Body of pancreas (tissue), 4 donors: ENCODE measurements at regions not wholly inside any gene's neighbourhood (a gene's known extent, or its start where the extent isn't known, plus 50 kb on each side); places are given as distances from the start of the nearest gene placed in this dataset.

Source experiments
- CTCF ChIP-seq, 7 experiments: fragments of 450-650 bp in 4 of 7; fragments of 200-600 bp in 3 of 7; sonication (generic) in 3 of 7; IDR thresholded peaks; one replicate each; pipeline ENCODE4 v1.5.1; 2016 to 2019; ENCODE audit warnings: antibody characterized with exemption in 7 of 7
- POLR2A ChIP-seq, 3 donors: fragments of 450-650 bp; IDR thresholded peaks; one replicate each; pipeline ENCODE4 v1.6.1; 2016; ENCODE audit warnings: antibody characterized with exemption in 3 of 3, mild to moderate bottlenecking in 2 of 3

DNA sequence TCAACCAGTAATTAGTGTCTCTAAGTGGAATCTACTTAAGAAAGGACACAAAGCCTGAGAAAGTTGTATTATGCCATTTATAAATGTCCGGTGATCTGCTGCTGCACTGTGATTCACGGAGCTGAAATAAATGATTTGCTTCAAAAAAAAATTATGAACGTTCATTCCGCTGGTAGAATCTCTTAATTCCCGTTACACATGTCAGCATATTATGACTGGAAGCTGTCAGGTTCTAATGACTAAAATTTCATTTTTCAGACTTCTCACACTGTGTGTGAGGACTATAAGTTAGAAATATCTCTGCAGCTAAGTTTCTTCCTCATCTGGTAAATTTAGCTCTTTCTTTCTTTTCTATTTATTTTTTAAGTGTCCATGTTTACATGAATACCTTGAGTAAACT lies 647.1 kb downstream of the VRK1 start:
- TF ChIP-seq CTCF (IDR thresholded peaks at IDR 0.05) (no peak), POLR2A (IDR thresholded peaks at IDR 0.05) (no peak)
